Bronchial epithelial cell (primary cell): ENCODE measurements at regions not wholly inside any gene's neighbourhood (a gene's known extent, or its start where the extent isn't known, plus 50 kb on each side); places are given as distances from the start of the nearest gene placed in this dataset.

Experiments used
- DNase-seq: peaks from one replicate; pipeline ENCODE4 v3.0.0-alpha.2; 2010; ENCODE audit warnings: low read depth
- FAIRE-seq: peaks from 2 replicates; lab custom pipeline; 2011; peaks lifted over from hg19 to GRCh38; lab: Jason Lieb, UNC
- H3K27me3 ChIP-seq: 2 replicates; pipeline ENCODE4 v1.5.1; 2011; ENCODE audit warnings: low read length; ENCODE audit not compliant: control insufficient read depth, insufficient read depth
- H3K36me3 ChIP-seq: 2 replicates; pipeline ENCODE4 v1.5.1; 2011; ENCODE audit warnings: low read length; ENCODE audit not compliant: control insufficient read depth, insufficient read depth
- H3K4me3 ChIP-seq: 2 replicates; pipeline ENCODE4 v1.5.1; 2011; ENCODE audit warnings: mild to moderate bottlenecking, low read depth, low read length, control low read depth
- CTCF ChIP-seq: IDR thresholded peaks from 2 replicates; pipeline ENCODE4 v1.5.1; 2011; ENCODE audit warnings: mild to moderate bottlenecking, moderate library complexity, low read length, control low read depth, inconsistent platforms; ENCODE audit not compliant: insufficient read depth, severe bottlenecking

GRCh38 chr5:17794201-17794600 is 159.9 kb downstream of the TAF11L14 start:
- H3K36me3 ChIP-seq: no peaks in the 10 kb centered on the region
- peak; percentile 15 for DNase-seq
- TF ChIP-seq CTCF: no peak
- FAIRE-seq: no peak
- no peak overlapping the region for H3K4me3 ChIP-seq
- H3K27me3 ChIP-seq: no peaks in the 10 kb centered on the region

- FAIRE-seq (no peak), DNase-seq (no peak)
- TF ChIP-seq CTCF: no peak
- Histone ChIP-seq H3K27me3 (no peaks in the 10 kb centered on the region), H3K4me3 (no peak overlapping the region), H3K36me3 (no peaks in the 10 kb centered on the region)
These were observed 160.6 kb downstream of the TAF11L14 start for GRCh38 chr5:17794815-17795214.

- FAIRE-seq: no peak
- no peak for TF ChIP-seq CTCF
These were observed 161.9 kb downstream of the TAF11L14 start for GRCh38 chr5:17796142-17796541.

GRCh38 chr5:17796757-17797396 is 162.6 kb downstream of the TAF11L14 start:
- DNase-seq: peak; percentile 81
- FAIRE-seq: no peak

More at GRCh38 chr5:17796142-17796541, 161.9 kb downstream of the TAF11L14 start:
- H3K4me3 ChIP-seq: no peak overlapping the region
- DNase-seq: peak; percentile 48
- H3K36me3 ChIP-seq: no peaks in the 10 kb centered on the region
- no peaks in the 10 kb centered on the region for H3K27me3 ChIP-seq

GRCh38 chr5:17799521-17799920 is 165.3 kb downstream of the TAF11L14 start:
- no peak for FAIRE-seq
- Histone ChIP-seq H3K27me3 (no peaks in the 10 kb centered on the region), H3K4me3 (no peak overlapping the region), H3K36me3 (no peaks in the 10 kb centered on the region)
- TF ChIP-seq CTCF: no peak
- no peak for DNase-seq

More at GRCh38 chr5:17796757-17797396, 162.6 kb downstream of the TAF11L14 start:
- H3K27me3 ChIP-seq: no peaks in the 10 kb centered on the region
- H3K36me3 ChIP-seq: no peaks in the 10 kb centered on the region
- TF ChIP-seq CTCF: no peak
- H3K4me3 ChIP-seq: no peak overlapping the region

- FAIRE-seq: no peak
- Histone ChIP-seq H3K27me3 (no peaks in the 10 kb centered on the region), H3K36me3 (no peaks in the 10 kb centered on the region), H3K4me3 (no peak overlapping the region)
- no peak for DNase-seq
- no peak for TF ChIP-seq CTCF
These were observed 167.3 kb downstream of the TAF11L14 start for GRCh38 chr5:17801595-17801994.
